Right atrium auricular region (tissue), 2 donors: ENCODE measurements at regions not wholly inside any gene's neighbourhood (a gene's known extent, or its start where the extent isn't known, plus 50 kb on each side); places are given as distances from the start of the nearest gene placed in this dataset.
A peak's percentile ranks its signal among the peaks of the same experiment; 100 is the strongest.
"Not testable (repeated sequence)": the region's sequence is repeated elsewhere in the genome, so short reads cannot be mapped to it uniquely, and the experiment has no call there.

Source experiments
- DNase-seq: peaks from one replicate; pipeline ENCODE4 v3.0.0-alpha.2; 2019; ENCODE audit warnings: low spot score
- H3K27ac ChIP-seq, 2 donors: fragments of 200-600 bp; sonication (generic); 1 replicate in 1 of 2; 2 replicates in 1 of 2; pipeline ENCODE4 v1.5.1; 2016 to 2019
- H3K27me3 ChIP-seq, 2 donors: fragments of 200-600 bp; sonication (generic); one replicate each; pipeline versions ENCODE4 v1.5.1 to v1.6.0; 2017 to 2019
- H3K36me3 ChIP-seq: fragments of 200-600 bp; sonication (generic); one replicate; pipeline ENCODE4 v1.5.1; 2016
- H3K4me1 ChIP-seq, 2 donors: fragments of 200-600 bp; sonication (generic); one replicate each; pipeline versions ENCODE4 v1.5.1 to v1.6.0; 2017 to 2019
- H3K4me3 ChIP-seq, 2 donors: fragments of 200-600 bp; sonication (generic); 1 replicate in 1 of 2; 2 replicates in 1 of 2; pipeline ENCODE4 v1.5.1; 2017 to 2019; ENCODE audit warnings: mild to moderate bottlenecking in 1 of 2, moderate library complexity in 1 of 2
- H3K9me3 ChIP-seq, 2 donors: fragments of 200-600 bp; sonication (generic); one replicate each; pipeline ENCODE4 v1.5.1; 2019
- CTCF ChIP-seq, 2 donors: fragments of 200-600 bp; sonication (generic); IDR thresholded peaks; one replicate each; pipeline ENCODE4 v1.5.1; 2019; ENCODE audit warnings: antibody characterized with exemption in 2 of 2

- no peak for TF ChIP-seq CTCF (IDR thresholded peaks at IDR 0.05)
- Histone ChIP-seq H3K27me3 (no peaks in the 10 kb centered on the region), H3K9me3 (no peaks in the 10 kb centered on the region), H3K4me1 (peaks cover 0 to 16% of the 10 kb centered on the region in 2 donors), H3K27ac (peak overlapping the region in 1 of 2 donors; percentile 24), H3K36me3 (no peaks in the 10 kb centered on the region), H3K4me3 (no peak overlapping the region)
- DNase-seq, result peak; percentile 59
These were observed 728.3 kb downstream of the MAFB start for GRCh38 chr20:39960522-39961428.

DNA sequence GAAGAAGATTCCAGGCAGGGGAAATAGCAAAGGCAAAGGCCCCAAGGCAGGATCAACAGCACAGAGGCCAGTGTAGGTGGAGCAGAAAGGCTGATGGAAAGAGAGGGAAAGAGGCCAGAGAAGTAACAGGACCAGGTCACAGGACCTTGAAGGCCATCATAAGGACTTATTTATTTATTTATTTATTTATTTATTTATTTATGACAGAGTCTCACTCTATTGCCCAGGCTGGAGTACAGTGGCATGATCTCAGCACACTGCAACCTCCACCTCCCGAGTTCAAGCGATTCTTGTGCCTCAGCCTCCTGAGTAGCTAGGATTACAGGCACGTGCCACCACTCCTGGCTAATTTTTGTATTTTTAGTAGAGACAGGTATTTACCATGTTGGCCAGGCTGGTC, 731.1 kb downstream of the MAFB start:
- H3K4me3 ChIP-seq, DNase-seq, H3K27me3 ChIP-seq, H3K27ac ChIP-seq, H3K36me3 ChIP-seq, H3K9me3 ChIP-seq: not testable (repeated sequence)
- peaks cover 0 to 16% of the 10 kb centered on the region in 2 donors for H3K4me1 ChIP-seq

GRCh38 chr20:39954621-39955020, 734.4 kb downstream of the MAFB start:
- Histone ChIP-seq H3K36me3 (no peaks in the 10 kb centered on the region), H3K4me1 (no peaks in the 10 kb centered on the region), H3K27me3 (no peaks in the 10 kb centered on the region), H3K9me3 (no peaks in the 10 kb centered on the region), H3K27ac (no peak overlapping the region), H3K4me3 (no peak overlapping the region)
- no peak for TF ChIP-seq CTCF (IDR thresholded peaks at IDR 0.05)
- no peak for DNase-seq

- Histone ChIP-seq H3K27me3 (no peaks in the 10 kb centered on the region), H3K4me3 (no peak overlapping the region), H3K36me3 (no peaks in the 10 kb centered on the region), H3K4me1 (no peaks in the 10 kb centered on the region), H3K27ac (no peak overlapping the region), H3K9me3 (no peaks in the 10 kb centered on the region)
- DNase-seq, result no peak
- TF ChIP-seq CTCF (IDR thresholded peaks at IDR 0.05), result no peak
These were observed 742.1 kb downstream of the MAFB start for GRCh38 chr20:39946931-39947330.

- DNase-seq, result no peak
- TF ChIP-seq CTCF (IDR thresholded peaks at IDR 0.05), result no peak
- Histone ChIP-seq H3K27ac (no peak overlapping the region), H3K27me3 (no peaks in the 10 kb centered on the region), H3K36me3 (no peaks in the 10 kb centered on the region), H3K4me1 (peaks cover 0 to 6% of the 10 kb centered on the region in 2 donors), H3K9me3 (no peaks in the 10 kb centered on the region), H3K4me3 (no peak overlapping the region)
These were observed 742.8 kb downstream of the MAFB start for GRCh38 chr20:39946053-39946810.

- DNase-seq, result no peak
- no peak for TF ChIP-seq CTCF (IDR thresholded peaks at IDR 0.05)
These were observed 744.2 kb downstream of the MAFB start for GRCh38 chr20:39944861-39945260.

More at GRCh38 chr20:39944861-39945260, 744.2 kb downstream of the MAFB start:
- no peak overlapping the region for H3K27ac ChIP-seq
- no peak overlapping the region for H3K4me3 ChIP-seq
- no peaks in the 10 kb centered on the region for H3K9me3 ChIP-seq
- H3K27me3 ChIP-seq, result no peaks in the 10 kb centered on the region
- peaks cover 0 to 13% of the 10 kb centered on the region in 2 donors for H3K4me1 ChIP-seq
- no peaks in the 10 kb centered on the region for H3K36me3 ChIP-seq
